GM18909 (cell line): ENCODE measurements at regions not wholly inside any gene's neighbourhood (a gene's known extent, or its start where the extent isn't known, plus 50 kb on each side); places are given as distances from the start of the nearest gene placed in this dataset.

Source experiments
- ATAC-seq: cut with Tn5 transposase; IDR thresholded peaks from one replicate; pipeline ENCODE4 v1.9.1; 2021; ENCODE audit warnings: mild to moderate bottlenecking; ENCODE audit not compliant: unreplicated experiment, poor library complexity

GRCh38 chr16:86365513-86366273, 144.6 kb upstream of the FOXF1 start:
- ATAC-seq: no peak

DNA sequence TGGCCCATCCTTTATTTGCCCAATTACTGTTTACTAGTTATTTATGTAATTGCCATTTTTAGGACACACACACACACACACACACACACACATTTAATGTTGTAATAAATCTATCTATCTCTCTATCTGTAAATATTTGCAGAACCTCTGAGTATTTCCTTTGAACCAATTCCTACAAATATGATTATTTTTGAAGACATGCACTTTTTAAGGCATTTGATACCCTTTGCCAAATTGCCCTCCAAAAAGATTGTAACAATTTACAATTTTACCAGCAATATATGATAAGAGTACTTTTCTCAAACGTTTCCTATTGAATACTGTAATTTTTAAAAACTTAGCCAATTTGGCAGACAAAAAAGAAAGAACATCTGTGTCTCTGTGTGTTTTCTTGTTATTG, 143.8 kb upstream of the FOXF1 start:
- ATAC-seq: no peak

- ATAC-seq: no peak
Observed at GRCh38 chr16:86367291-86368072, 142.8 kb upstream of the FOXF1 start.

DNA sequence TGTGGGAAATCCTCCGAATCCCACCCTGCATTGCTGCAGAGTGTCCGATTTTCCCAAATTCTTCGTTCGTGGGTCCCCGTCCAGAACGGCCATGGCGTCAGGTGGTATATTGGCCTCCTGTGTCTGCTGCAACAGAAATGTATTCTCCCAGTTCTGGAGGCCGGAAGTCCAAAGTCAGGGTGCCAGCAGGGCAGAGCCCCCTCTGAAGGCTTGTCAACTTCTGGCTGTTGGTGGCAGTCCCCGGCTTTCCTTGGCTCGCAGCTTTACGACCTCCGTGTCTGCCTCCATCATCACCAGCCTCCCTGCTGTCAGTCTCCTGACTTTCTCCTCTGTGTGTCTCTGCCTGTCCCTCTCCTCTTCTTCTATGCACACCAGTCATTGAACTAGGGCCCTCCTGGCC, 142.1 kb upstream of the FOXF1 start:
- no peak for ATAC-seq

GRCh38 chr16:86370062-86370461, 140.3 kb upstream of the FOXF1 start:
- no peak for ATAC-seq

DNA sequence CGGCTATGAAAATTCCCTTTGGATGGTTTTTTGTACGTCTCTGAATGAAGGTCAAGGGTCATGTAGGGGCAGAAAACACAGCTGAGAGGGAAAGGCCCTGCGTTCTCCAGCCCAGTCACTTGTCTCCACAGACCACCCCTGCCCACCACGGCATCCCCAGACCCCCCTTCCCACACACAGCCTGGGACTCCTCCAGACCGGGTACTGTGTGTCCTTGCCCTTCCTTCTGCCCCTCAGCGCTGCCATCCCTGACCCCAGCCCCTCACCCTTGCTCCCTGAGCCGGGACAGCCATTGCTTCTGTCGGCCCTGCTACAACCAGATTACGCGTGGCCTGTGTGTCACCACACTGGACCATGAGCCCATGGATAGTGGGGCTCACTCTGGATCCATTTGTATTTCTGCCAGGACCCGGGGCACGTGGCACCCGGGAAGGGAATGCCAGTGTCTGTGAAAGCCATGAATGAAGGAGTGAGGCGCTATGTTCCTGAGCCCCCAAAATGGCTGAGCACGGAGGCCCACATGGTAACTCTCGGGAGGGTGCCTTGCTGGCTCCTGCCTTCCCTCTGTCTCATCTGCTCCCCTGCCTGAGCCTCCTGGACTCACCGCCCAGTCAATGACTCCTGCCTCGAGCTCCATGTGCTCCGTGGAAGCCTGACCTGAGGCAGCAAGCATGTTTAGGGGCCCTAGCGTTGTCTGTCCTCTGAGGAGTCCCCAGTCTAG, 139.1 kb upstream of the FOXF1 start:
- no peak for ATAC-seq

DNA sequence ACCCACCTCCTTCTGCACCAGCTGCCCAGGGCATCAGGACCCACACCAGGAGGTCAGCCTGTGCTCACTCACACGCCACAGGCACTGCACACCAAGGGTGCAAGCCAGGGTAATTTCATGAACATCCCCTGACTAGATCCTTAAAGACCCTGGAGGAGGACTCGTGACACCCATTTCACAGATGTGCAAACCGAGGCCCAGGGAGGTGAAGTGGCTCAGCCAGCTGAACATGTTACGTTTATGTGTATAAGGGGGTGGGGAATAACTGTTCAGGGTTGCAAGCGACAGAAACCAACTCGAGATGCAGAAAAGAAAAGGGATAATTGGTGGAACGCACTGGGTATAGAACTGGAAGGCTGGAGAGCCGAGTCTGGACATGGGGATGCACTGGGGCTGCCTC, 138.1 kb upstream of the FOXF1 start:
- no peak for ATAC-seq

DNA sequence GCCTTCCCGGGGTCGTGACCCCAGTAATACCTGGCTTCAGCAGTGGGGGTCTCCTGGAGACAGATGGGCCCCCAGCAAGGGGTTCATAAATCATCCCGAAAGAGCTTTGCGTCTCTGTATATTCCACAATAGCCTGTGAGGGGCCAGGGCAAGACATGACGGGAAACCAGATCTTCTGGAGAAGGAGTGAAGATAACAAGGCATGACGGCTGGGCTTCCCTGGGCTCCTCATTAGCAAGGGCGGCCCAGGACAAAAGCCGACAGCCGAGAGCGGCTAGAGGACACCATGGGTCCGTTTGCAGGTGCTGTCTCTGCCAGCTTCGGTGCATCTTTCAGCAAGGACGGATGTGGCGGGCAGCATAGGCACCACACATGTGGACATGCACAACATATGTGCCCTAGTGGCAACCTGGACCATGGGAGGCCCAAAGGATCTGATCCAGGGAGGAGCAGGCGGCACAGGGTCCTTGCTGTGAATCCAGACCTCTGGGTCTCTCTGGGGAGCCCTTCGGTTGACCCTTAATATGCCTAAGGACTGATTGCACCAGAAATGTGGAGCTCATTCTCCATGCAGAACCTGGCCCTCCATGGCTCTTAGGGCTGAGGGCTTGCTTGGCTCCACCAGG, 136.9 kb upstream of the FOXF1 start:
- ATAC-seq: no peak

GRCh38 chr16:86374603-86375130, 135.7 kb upstream of the FOXF1 start:
- ATAC-seq: no peak

- no peak for ATAC-seq
Observed at GRCh38 chr16:86375364-86375763, 135.0 kb upstream of the FOXF1 start.

GRCh38 chr16:86375851-86376250, 134.5 kb upstream of the FOXF1 start:
- ATAC-seq: no peak

DNA sequence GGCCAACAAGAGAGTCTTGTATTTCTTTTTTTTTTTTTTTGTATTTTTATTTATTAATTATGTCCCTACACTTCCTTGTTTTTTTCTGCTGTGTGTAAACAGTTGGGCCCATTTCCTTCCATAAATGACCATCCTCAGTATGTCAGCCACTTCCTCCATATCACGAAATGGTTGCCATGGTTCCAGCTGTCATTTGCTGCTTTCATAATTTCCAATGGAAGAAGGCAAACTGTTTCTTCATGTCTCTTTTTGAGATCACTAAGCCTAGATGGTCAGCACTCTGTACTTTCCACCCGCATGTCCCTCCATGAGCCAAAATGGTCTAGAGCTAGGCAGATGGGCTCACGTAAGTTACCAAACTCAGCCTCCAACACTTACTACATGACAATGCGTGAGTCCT, 133.5 kb upstream of the FOXF1 start:
- ATAC-seq: no peak

DNA sequence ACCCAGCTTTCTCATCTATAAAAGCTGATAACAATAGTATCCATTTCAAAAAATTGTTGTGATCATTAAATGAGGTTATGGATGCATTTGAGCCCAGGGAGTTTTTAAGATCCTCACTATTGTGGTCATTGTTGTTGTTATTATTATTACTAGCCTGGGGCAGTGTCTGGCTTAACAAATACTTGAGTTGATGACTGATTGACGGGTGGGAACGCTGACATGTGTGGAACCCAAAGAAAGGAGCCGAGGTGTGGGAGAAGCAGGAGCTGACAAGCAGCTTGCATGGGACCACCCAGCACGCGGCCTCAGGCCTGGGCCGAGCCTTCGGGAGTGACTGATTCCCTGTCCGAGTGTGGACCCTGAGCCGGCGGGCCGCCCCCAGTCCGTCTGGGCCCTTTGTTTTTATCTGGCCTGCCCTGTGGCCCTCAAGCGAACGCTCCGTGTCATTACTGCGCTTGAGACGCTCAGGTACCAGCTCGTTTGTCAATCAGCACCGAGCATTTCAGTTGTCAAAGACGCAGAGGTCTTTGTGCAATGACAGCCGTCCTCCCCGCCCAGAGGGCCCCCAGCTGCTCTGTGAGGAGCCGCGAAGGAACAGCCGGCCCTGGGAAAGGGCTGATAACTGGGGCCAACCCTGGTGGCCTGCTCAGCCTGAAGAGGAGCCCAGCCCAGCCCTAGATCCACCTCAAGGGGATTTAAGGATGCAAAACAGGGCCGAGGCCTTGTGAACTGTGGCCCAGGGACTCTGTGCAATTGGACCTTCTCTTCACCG, 132.9 kb upstream of the FOXF1 start:
- ATAC-seq: no peak

GRCh38 chr16:86378128-86378527, 132.2 kb upstream of the FOXF1 start:
- ATAC-seq: no peak

GRCh38 chr16:86378831-86379504, 131.4 kb upstream of the FOXF1 start:
- ATAC-seq: no peak

GRCh38 chr16:86379505-86379846, 130.9 kb upstream of the FOXF1 start:
- ATAC-seq: no peak

DNA sequence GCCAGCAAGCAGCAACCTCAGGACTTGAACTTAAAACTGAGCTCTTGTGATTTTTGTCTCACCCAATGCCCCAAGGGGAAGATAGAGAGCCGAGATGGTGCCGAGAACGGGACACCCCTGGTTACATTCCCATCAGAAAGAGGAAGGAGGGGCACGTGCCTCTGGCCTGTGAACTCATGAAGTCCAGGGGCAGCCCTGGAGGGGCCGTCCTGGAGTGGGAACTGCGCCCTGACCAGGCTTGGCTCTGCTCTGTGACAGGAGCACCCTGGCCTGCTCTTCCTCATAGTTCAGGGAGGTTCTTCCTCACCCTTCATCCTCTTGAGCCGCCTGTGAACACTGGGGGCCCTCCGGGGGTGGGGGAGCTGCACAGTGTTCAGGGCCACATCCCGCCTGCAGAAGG, 130.3 kb upstream of the FOXF1 start:
- ATAC-seq: no peak

GRCh38 chr16:86381491-86381890, 128.8 kb upstream of the FOXF1 start:
- ATAC-seq: no peak

- ATAC-seq: no peak
Observed at GRCh38 chr16:86382067-86382773, 128.1 kb upstream of the FOXF1 start.
